ENCODE measurements at regions not wholly inside any gene's neighbourhood (a gene's known extent, or its start where the extent isn't known, plus 50 kb on each side); places are given as distances from the start of the nearest gene placed in this dataset.

GRCh38 chr14:54098536-54098935 is 141.9 kb upstream of the BMP4 start:
- DNase-seq = no peak

- DNase-seq = no peak
Observed at GRCh38 chr14:54102051-54102456, 145.4 kb upstream of the BMP4 start.

- DNase-seq = no peak
Observed at GRCh38 chr14:54102530-54102929, 145.9 kb upstream of the BMP4 start.

- DNase-seq = no peak
Observed at GRCh38 chr14:54104601-54105145, 148.0 kb upstream of the BMP4 start.

- DNase-seq = no peak
Observed at GRCh38 chr14:54105406-54105805, 148.8 kb upstream of the BMP4 start.

- DNase-seq = no peak
Observed at GRCh38 chr14:54105898-54106297, 149.3 kb upstream of the BMP4 start.

- no peak for DNase-seq
Observed at GRCh38 chr14:54106661-54107377, 150.2 kb upstream of the BMP4 start.

- no peak for DNase-seq
Observed at GRCh38 chr14:54108481-54109471, 152.2 kb upstream of the BMP4 start.

- no peak for DNase-seq
Observed at GRCh38 chr14:54109521-54110120, 153.0 kb upstream of the BMP4 start.

GRCh38 chr14:54114941-54115340 is 158.3 kb upstream of the BMP4 start:
- DNase-seq = no peak

- DNase-seq = no peak
Observed at GRCh38 chr14:54116198-54116885, 159.7 kb upstream of the BMP4 start.

GRCh38 chr14:54116972-54117371 is 160.3 kb upstream of the BMP4 start:
- no peak for DNase-seq

- no peak for DNase-seq
Observed at GRCh38 chr14:54117396-54117795, 160.8 kb upstream of the BMP4 start.

GRCh38 chr14:54117924-54118323 is 161.3 kb upstream of the BMP4 start:
- no peak for DNase-seq

GRCh38 chr14:54120260-54120659 is 163.6 kb upstream of the BMP4 start:
- no peak for DNase-seq

GRCh38 chr14:54121466-54122027 is 164.9 kb upstream of the BMP4 start:
- no peak for DNase-seq

GRCh38 chr14:54123841-54124240 is 167.2 kb upstream of the BMP4 start:
- no peak for DNase-seq

- DNase-seq = no peak
Observed at GRCh38 chr14:54125109-54125508, 168.5 kb upstream of the BMP4 start.

GRCh38 chr14:54126947-54127346 is 170.3 kb upstream of the BMP4 start:
- DNase-seq = no peak

GRCh38 chr14:54127526-54127925 is 170.9 kb upstream of the BMP4 start:
- no peak for DNase-seq

- no peak for DNase-seq
Observed at GRCh38 chr14:54129850-54130640, 173.4 kb upstream of the BMP4 start.
